ENCODE measurements at regions not wholly inside any gene's neighbourhood (a gene's known extent, or its start where the extent isn't known, plus 50 kb on each side); places are given as distances from the start of the nearest gene placed in this dataset.

DNA sequence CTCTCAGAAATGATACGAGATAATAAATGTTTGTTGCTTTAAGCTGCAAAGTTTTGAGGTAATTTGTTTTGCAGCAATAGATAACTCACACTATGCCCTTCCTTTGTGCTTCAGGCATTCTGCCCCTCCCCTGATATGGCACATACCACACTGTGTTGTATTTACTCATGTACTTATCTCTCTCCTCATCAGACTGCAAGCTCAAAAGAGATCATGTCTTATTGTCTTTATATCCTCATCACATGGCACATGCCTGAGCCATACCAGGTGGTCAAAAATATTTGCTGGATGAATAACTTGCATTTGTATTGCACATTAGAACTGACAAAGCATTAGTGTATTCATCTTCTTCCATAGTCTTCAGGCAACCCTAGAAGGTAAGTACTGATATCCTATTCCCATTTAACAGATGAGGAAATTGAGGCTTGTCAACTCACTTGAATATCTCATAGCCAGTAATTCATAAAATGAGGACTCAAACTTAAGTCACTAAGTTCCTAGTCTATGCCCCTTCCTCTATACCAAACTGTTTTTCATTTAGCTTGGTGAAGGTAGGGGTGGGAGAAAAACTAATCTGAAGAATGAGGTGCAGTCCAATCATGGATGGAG lies 83.9 kb upstream of the EED start:
- peaks cover 0 to 2% of the 10 kb centered on the region in 2 donors for H3K9me3 Mint-ChIP-seq
- no peak overlapping the region for H3K4me3 Mint-ChIP-seq
- H3K27me3 Mint-ChIP-seq, result no peaks in the 10 kb centered on the region
- ATAC-seq (replicated peaks) (no peak), DNase-seq (no peak)
- no peaks in the 10 kb centered on the region for H3K36me3 Mint-ChIP-seq
- H3K27ac Mint-ChIP-seq, result no peak overlapping the region
- H3K4me1 Mint-ChIP-seq, result peaks cover 27 to 33% of the 10 kb centered on the region in 2 donors

DNA sequence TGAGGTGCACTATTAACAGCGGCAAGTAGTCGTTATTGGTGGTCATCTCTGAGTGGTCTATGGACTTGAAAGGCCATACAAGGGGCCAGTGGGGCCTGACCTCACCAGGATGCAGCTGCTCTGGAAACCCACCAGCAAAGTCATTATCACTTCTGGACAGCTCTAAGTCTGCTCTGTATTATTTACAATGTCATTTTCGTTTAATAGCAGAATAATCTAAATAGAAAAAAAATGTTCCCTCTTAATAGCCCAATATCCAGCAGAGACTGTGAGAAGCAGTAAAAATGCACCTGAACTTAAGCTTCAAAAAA lies 85.0 kb upstream of the EED start:
- Mint-ChIP-seq H3K4me3 (no peak overlapping the region), H3K4me1 (peaks cover 27 to 33% of the 10 kb centered on the region in 2 donors), H3K27ac (no peak overlapping the region), H3K9me3 (peaks cover 0 to 2% of the 10 kb centered on the region in 2 donors), H3K36me3 (no peaks in the 10 kb centered on the region), H3K27me3 (no peaks in the 10 kb centered on the region)
- DNase-seq (no peak), ATAC-seq (replicated peaks) (no peak)

DNA sequence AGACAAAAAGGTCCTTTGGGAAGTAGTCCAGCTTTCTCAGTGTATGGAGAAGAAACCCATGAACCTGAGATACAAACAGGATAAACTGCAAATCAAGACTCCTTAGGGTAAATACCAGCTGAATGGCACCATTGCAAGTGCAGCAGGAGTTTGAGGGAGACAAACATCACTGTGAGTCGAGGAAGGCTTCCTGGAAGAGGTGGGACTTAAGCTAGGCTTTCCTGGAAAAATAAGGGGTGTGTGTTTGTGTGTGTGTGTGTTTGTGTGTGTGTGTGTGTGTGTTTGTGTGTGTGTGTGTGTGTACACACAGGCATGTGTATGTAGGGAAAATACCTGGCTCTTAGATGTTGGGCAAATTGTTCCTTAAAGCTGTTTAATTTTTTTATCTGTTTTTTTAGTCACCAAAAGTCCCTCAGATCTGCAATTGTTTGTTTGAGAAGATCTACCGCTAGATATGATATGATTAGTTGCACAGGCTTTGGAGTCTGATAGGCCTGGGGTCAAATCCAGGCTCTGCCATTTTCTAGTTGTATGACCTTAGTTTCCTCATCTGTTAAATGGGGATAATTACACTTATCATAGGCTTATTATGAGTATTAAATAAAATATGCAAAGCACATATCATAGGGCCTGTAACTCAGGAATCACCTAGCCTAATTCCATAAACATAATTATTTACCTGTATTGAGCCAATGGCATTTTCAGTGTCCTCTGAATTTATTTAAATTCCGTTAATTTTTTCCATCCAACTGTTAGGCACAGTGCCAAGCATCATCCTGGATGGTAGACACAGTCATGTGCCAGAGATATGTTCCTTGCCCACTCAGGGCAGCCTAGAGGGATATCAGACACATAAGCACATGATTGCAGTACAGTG lies 85.6 kb upstream of the EED start:
- Mint-ChIP-seq H3K4me3 (no peak overlapping the region), H3K27me3 (no peaks in the 10 kb centered on the region), H3K9me3 (peaks cover 0 to 2% of the 10 kb centered on the region in 2 donors), H3K27ac (no peak overlapping the region), H3K4me1 (peaks cover 27 to 33% of the 10 kb centered on the region in 2 donors), H3K36me3 (no peaks in the 10 kb centered on the region)
- ATAC-seq (replicated peaks) (no peak), DNase-seq (no peak)

DNA sequence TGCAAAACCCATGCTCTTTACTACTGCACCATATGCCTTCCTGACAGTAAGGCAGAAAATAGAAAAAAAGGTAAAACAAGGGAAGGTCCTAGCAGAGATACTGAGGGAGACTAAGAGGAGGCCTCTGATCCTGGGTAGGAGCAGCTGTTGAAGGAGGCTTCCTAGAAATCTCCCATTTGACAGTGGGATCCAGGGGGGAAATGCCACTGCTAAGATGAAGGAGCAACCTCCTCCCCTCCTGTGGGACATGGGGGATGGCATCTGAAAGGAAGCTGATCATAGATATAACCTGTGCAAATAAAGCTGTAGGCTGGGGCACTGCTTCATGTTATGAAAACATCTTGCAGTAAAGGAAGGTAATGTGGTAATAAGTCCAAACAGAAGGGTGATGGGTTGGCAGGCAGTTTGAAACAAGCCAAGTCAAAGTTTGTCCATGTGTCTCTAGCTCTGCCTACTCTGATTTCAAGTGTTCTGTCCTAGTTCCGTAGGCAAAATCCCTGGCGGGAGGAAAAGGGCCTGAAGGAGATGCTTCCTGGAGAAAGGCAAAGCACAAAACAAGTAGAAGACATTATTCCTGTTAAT lies 86.7 kb upstream of the EED start:
- Mint-ChIP-seq H3K27me3 (no peaks in the 10 kb centered on the region), H3K36me3 (no peaks in the 10 kb centered on the region), H3K9me3 (peaks cover 0 to 2% of the 10 kb centered on the region in 2 donors), H3K27ac (no peak overlapping the region), H3K4me1 (peaks cover 27 to 33% of the 10 kb centered on the region in 2 donors), H3K4me3 (no peak overlapping the region)
- DNase-seq (no peak), ATAC-seq (replicated peaks) (no peak)

DNA sequence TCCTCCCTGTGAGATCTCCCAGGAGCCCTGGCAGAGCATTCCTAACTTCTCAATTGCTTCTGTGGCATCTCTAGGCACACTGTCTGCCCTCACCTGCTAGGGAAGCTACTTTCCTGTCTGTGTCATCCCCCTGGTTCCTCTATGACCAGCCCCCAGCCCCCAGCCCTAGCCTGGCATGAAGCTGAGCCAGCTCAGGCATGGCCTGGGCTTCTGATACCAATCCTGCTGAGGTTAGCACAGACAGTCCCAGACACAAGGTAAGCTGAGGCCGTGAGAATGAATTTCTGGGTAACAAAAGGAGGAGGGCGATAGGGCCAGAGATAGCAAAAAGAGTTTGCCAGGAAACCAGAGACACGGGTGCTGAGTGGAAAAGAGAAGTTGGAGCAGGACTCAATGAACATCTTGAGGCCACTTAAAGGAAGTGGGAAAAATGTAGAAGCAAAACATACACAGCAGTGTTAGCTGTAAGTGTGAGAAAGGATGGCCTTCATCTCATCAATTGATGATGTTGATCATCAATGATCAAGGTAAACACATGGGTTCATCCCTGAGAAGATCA lies 87.6 kb upstream of the PICALM start:
- no peak for ATAC-seq (replicated peaks)
- no peak overlapping the region for H3K4me3 Mint-ChIP-seq
- H3K27ac Mint-ChIP-seq, result no peak overlapping the region

DNA sequence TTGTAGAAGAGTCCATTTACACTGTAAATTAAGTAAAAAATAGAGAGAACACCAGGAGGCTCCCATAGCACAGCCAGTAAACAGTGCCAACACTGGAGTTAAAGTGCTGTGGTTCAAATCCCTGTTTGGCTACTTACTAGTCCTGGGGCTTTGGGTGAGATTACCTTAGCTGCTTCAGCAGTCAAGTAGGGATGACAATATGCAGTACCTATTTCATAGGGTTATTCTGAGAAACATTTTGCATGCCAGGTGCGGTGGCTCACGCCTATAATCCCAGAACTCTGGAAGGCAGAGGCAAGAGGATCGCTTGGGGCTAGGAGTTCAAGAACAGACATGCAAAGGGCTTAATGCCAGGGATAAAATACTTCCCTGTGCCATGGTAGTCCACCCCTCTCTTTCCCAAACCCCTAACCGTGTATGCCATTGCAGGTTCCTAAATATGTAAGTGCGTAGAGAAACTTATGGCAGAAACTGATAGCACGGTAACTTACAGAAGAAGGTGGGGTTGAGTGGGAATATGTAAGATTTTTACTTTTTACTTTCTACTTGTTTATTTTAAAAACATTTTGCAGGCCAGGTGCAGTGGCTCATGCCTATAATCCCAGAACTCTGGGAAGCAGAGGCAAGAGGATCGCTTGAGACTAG lies 86.4 kb upstream of the PICALM start:
- ATAC-seq (replicated peaks), result no peak
- H3K36me3 Mint-ChIP-seq, result no peaks in the 10 kb centered on the region
- no peaks in the 10 kb centered on the region for H3K27me3 Mint-ChIP-seq
- no peaks in the 10 kb centered on the region for H3K9me3 Mint-ChIP-seq
- no peak overlapping the region for H3K27ac Mint-ChIP-seq
- H3K4me3 Mint-ChIP-seq, result no peak overlapping the region
- no peak for DNase-seq
- H3K4me1 Mint-ChIP-seq, result peaks cover 25 to 33% of the 10 kb centered on the region in 2 donors

More for the DNA sequence above, 87.6 kb upstream of the PICALM start:
- Mint-ChIP-seq H3K4me1 (peaks cover 25 to 34% of the 10 kb centered on the region in 2 donors), H3K36me3 (no peaks in the 10 kb centered on the region), H3K9me3 (peaks cover 0 to 2% of the 10 kb centered on the region in 2 donors), H3K27me3 (no peaks in the 10 kb centered on the region)
- no peak for DNase-seq

DNA sequence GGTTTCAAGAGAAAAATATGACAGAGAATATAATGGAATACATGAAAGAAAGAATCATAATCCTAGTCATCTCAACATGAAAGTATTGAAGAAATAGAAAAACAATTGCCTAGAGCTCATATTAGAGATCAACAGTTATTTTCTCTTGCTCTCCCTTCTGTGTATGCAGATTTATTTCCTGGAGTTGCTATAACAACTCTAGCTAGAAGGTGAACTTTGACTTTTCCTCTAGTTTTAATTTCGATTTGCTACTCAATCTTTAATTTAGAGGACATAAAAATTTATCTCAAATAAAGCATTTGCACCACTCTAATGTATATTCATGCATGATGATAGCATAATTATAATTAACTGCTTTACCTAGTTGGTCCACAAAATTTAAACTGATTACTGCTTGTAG lies 84.6 kb upstream of the PICALM start:
- ATAC-seq (replicated peaks) (no peak), DNase-seq (no peak)
- no peaks in the 10 kb centered on the region for H3K9me3 Mint-ChIP-seq
- no peaks in the 10 kb centered on the region for H3K27me3 Mint-ChIP-seq
- no peak overlapping the region for H3K27ac Mint-ChIP-seq
- peaks cover 16 to 25% of the 10 kb centered on the region in 2 donors for H3K4me1 Mint-ChIP-seq
- H3K4me3 Mint-ChIP-seq, result no peak overlapping the region
- no peaks in the 10 kb centered on the region for H3K36me3 Mint-ChIP-seq

DNA sequence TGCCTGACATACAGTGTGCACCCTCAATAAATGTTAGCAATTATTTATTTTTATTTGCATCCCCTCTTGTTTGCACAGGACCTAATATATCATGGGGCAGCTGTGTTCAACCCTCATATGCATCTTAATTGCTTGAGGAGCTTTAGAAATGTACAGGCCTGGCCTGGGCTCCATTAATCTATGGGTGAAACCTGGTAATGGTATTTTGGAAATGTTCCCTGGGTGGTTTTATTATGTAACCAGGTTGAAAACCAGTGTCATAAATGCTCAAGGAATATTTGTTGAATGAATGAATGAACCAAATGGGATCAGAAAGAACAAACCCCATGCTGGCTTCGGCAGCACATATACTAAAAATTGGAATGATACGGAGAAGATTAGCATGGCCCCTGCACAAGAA lies 84.0 kb upstream of the PICALM start:
- H3K9me3 Mint-ChIP-seq, result no peaks in the 10 kb centered on the region
- H3K27ac Mint-ChIP-seq, result no peak overlapping the region
- H3K27me3 Mint-ChIP-seq, result no peaks in the 10 kb centered on the region
- no peaks in the 10 kb centered on the region for H3K36me3 Mint-ChIP-seq
- H3K4me3 Mint-ChIP-seq, result no peak overlapping the region
- ATAC-seq (replicated peaks) (no peak), DNase-seq (no peak)
- H3K4me1 Mint-ChIP-seq, result peaks cover 16 to 25% of the 10 kb centered on the region in 2 donors

DNA sequence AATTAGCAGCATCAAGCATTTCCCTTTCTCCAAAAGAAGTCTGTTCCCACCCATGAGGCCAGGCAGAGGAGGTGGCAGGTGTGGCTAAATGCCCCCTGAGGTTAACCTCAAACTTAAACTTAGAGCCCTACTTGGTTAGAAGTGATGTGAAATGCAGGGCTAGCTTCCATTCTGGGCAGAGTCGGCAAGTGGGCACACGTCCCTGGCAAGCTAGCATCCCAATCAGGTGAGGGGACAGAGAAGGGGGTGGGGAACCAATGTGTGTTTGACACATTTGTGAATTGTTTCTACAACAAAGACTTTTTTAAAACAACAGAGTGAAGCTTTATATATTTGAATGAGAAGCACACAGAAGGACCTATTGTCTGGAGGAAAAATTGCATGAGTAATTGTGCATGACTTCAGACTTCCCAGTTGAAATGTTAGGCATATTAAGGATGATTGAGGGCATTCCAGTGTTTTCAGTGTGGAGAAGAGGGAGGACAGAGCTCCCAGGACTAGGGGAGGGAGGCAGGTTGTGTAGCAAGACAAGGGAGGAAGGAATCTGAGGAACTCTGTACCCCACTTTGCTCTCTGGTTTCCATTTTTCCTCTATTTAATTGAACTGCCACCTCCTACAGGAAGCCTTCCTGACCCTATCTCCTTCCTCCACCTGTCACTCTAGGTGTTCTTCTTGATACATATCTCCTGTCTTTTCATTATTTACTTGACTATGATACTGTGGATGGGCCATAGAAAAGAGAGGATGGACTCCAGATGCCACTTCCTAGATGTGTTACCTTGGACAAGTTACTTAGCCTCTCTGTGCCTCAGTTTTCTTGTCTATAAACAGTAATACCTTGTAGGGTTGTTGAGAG lies 83.3 kb upstream of the PICALM start:
- Mint-ChIP-seq H3K4me1 (peaks cover 16 to 25% of the 10 kb centered on the region in 2 donors), H3K9me3 (no peaks in the 10 kb centered on the region), H3K27ac (no peak overlapping the region), H3K36me3 (no peaks in the 10 kb centered on the region), H3K27me3 (no peaks in the 10 kb centered on the region), H3K4me3 (no peak overlapping the region)
- no peak for DNase-seq
- peak; percentile 4 to 29 for ATAC-seq (replicated peaks)

DNA sequence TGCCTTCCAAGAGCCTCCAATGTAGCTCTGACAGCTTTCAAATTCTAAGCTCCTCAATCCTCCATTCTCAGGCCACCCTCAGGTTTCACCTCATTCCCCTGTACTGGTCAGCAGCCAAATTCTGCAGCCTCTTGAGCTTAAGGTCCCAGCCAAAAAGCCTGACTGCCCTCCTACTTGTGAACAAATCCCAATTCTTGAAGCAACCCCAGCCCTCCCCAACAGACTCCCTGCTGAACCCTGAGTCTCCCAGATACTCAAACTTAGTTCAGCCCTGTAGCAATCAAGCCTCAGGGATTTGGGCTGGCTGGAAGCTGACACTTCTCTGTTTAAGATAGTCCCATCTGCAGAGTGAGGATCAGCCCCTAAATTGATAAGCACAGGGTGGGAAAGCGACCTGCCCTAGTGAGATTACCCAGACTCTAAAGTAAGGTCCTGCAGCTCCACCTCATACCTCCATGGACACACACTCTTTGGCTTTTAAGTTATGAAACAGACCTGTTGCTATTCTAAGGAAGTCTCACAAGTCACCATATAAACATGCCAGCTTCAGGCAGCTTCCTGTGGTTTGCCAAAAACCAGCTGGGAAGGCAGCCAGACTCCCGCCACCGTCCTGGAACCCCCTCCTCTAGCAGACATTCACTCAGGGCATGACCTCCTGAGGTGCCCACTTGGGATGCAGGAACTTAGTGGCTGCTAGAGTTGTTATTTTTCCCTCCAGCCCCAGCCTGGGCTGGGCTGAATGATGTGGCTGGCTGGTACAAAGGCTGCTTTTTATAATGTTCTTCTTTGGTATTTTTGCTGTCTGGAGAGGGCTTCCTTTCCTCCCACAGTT lies 82.5 kb upstream of the PICALM start:
- H3K4me3 Mint-ChIP-seq, result no peak overlapping the region
- ATAC-seq (replicated peaks) (peak; percentile 41 to 47), DNase-seq (no peak)
- no peak overlapping the region for H3K27ac Mint-ChIP-seq
- no peaks in the 10 kb centered on the region for H3K36me3 Mint-ChIP-seq
- H3K27me3 Mint-ChIP-seq, result no peaks in the 10 kb centered on the region
- no peaks in the 10 kb centered on the region for H3K9me3 Mint-ChIP-seq
- peaks cover 12 to 21% of the 10 kb centered on the region in 2 donors for H3K4me1 Mint-ChIP-seq

DNA sequence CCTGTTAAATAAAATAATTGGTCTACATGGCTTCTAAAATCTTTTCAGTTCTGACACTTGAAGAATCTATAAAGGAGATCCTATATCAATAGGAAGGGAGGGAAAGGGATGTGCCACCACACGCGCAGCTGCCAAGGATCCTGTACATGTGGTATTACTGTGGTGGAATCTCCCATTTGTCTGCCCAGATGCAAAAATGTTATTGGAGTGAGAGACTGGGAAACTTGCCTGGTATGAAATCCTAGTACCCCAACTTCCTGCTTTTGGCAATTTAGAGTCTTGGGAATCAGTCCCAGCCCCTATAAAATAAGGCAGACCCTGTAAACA lies 81.9 kb upstream of the PICALM start:
- H3K36me3 Mint-ChIP-seq, result no peaks in the 10 kb centered on the region

DNA sequence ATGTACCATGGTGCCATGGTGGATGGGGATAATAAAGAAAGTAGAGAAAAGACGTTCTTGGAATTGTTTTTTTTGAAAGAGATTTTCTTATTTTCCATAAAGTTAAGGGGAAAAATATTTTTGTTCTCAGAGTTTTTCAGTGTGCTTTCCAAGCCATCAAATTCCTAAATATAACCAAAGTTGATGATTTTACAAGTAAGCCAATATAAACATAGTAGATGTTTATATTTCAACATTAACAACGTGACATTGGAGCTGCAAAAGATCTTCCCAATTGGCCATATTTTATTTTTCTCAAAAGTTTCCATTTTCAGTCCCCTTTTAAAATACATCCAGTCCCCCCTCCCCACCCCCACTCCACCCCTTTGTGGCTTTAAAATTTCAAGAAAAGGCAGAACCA lies 80.9 kb upstream of the PICALM start:
- DNase-seq, result no peak
- no peak for ATAC-seq (replicated peaks)
- Mint-ChIP-seq H3K27me3 (no peaks in the 10 kb centered on the region), H3K36me3 (no peaks in the 10 kb centered on the region), H3K4me3 (no peak overlapping the region), H3K4me1 (peaks cover 10 to 17% of the 10 kb centered on the region in 2 donors), H3K27ac (no peak overlapping the region), H3K9me3 (no peaks in the 10 kb centered on the region)

More for the DNA sequence above, 81.9 kb upstream of the PICALM start:
- Mint-ChIP-seq H3K4me3 (no peak overlapping the region), H3K27ac (no peak overlapping the region), H3K4me1 (peaks cover 10 to 17% of the 10 kb centered on the region in 2 donors), H3K9me3 (no peaks in the 10 kb centered on the region), H3K27me3 (no peaks in the 10 kb centered on the region)
- ATAC-seq (replicated peaks) (no peak), DNase-seq (no peak)

DNA sequence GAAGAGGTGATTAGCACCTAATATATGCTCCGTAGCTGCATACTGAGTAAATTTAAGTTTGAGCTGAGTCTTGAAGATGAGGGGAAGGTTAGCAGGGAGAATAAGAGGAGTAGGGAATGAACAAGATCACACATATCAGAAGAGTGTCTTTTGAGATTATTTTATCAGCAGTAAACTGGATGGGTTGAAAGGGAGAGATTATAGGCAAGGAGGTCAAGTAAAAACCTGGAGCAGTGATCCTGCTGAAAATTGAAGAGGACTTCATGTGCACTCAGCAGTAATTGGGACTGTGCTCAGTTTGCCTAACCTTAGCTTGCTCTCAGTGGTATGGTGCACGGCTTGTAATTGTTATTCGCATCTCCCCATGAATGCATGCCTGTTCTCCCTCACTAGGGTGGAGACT lies 79.5 kb upstream of the PICALM start:
- Mint-ChIP-seq H3K27ac (no peak overlapping the region), H3K27me3 (no peaks in the 10 kb centered on the region), H3K4me1 (peaks cover 11 to 17% of the 10 kb centered on the region in 2 donors), H3K9me3 (no peaks in the 10 kb centered on the region), H3K36me3 (no peaks in the 10 kb centered on the region), H3K4me3 (no peak overlapping the region)
- DNase-seq (no peak), ATAC-seq (replicated peaks) (no peak)

Data from stimulated activated naive B cell treated with anti-CD40 and anti-IgM and Interleukin-4, amounts not matched to agents 10 μg/mL and 1 μg/mL and 100 μg/mL, for 72 hours (primary cell).